Neural cell (in vitro differentiated cells): ENCODE measurements at regions not wholly inside any gene's neighbourhood (a gene's known extent, or its start where the extent isn't known, plus 50 kb on each side); places are given as distances from the start of the nearest gene placed in this dataset.

Experiments used
- H2AFZ ChIP-seq: fragments of 200-600, 300-800 bp; sonication (generic), shearing (Covaris generic); 2 replicates; pipeline ENCODE4 v1.6.0; 2014; ENCODE audit warnings: low read depth, mild to moderate bottlenecking, antibody characterized with exemption, low read length, moderate library complexity
- H3F3A ChIP-seq: fragments of 200-600 bp; shearing (Covaris generic); 2 replicates; pipeline ENCODE4 v1.6.1; 2016; ENCODE audit warnings: mild to moderate bottlenecking, moderate library complexity, mixed read lengths, antibody characterized with exemption, low read length; ENCODE audit not compliant: insufficient read depth, poor library complexity, severe bottlenecking
- H3K27ac ChIP-seq: fragments of 200-600, 300-800 bp; sonication (generic), shearing (Covaris generic); 2 replicates; pipeline ENCODE4 v1.5.1; 2014; ENCODE audit warnings: mild to moderate bottlenecking, low read length, moderate library complexity
- H3K27me3 ChIP-seq: fragments of 300-800, 200-600 bp; sonication (generic), shearing (Covaris generic); 2 replicates; pipeline ENCODE4 v1.6.0; 2014; ENCODE audit warnings: mild to moderate bottlenecking, low read depth, low read length, moderate library complexity; ENCODE audit not compliant: insufficient read depth
- H3K36me3 ChIP-seq: fragments of 300-800, 200-600 bp; sonication (generic), shearing (Covaris generic); 2 replicates; pipeline ENCODE4 v1.5.1; 2014; ENCODE audit warnings: mild to moderate bottlenecking, antibody characterized with exemption, low read length, moderate library complexity; ENCODE audit not compliant: insufficient read depth
- H3K4me2 ChIP-seq: fragments of 300-800, 200-600 bp; sonication (generic), shearing (Covaris generic); 2 replicates; pipeline ENCODE4 v1.6.0; 2014; ENCODE audit warnings: mild to moderate bottlenecking, low read length
- H3K4me3 ChIP-seq: fragments of 300-800, 200-600 bp; sonication (generic), shearing (Covaris generic); 2 replicates; pipeline ENCODE4 v1.5.1; 2014; ENCODE audit warnings: mild to moderate bottlenecking, low read length, moderate library complexity
- H3K79me2 ChIP-seq: fragments of 200-600 bp; shearing (Covaris generic); replicated peaks from 2 replicates; pipeline ENCODE4 v1.6.0; 2014; ENCODE audit warnings: mild to moderate bottlenecking, low read length, moderate library complexity; ENCODE audit not compliant: insufficient read depth
- H3K9ac ChIP-seq: fragments of 300-800, 200-600 bp; sonication (generic), shearing (Covaris generic); 2 replicates; pipeline ENCODE4 v1.6.1; 2016; ENCODE audit warnings: mild to moderate bottlenecking, low read length, mixed read lengths
- H3K9me2 ChIP-seq: fragments of 200-600 bp; shearing (Covaris generic); 2 replicates; pipeline ENCODE4 v1.6.1; 2016; ENCODE audit warnings: mild to moderate bottlenecking, low read length, mixed read lengths; ENCODE audit not compliant: insufficient read depth
- H3K9me3 ChIP-seq: fragments of 200-600, 300-800 bp; sonication (generic), shearing (Covaris generic); 2 replicates; pipeline ENCODE4 v1.6.1; 2016; ENCODE audit warnings: mild to moderate bottlenecking, mixed run types, low read length, moderate library complexity, mixed read lengths
- H4K20me1 ChIP-seq: fragments of 200-600 bp; shearing (Covaris generic); 2 replicates; pipeline ENCODE4 v1.6.1; 2016; ENCODE audit warnings: mild to moderate bottlenecking, mixed run types; ENCODE audit not compliant: insufficient read depth
- EP300 ChIP-seq: fragments of 450-650 bp; conservative IDR thresholded peaks from 2 replicates; pipeline ENCODE4 v1.6.1; 2014; ENCODE audit warnings: antibody characterized with exemption, mild to moderate bottlenecking, moderate library complexity; ENCODE audit not compliant: poor library complexity, severe bottlenecking
- EZH2 ChIP-seq: fragments of 200-600, 300-800 bp; shearing (Covaris generic), sonication (generic); IDR thresholded peaks from 2 replicates; pipeline ENCODE4 v1.6.1; 2014; ENCODE audit warnings: antibody characterized with exemption, low read length, borderline replicate concordance, mild to moderate bottlenecking; ENCODE audit not compliant: insufficient read depth, poor library complexity, severe bottlenecking
- MXI1 ChIP-seq: fragments of 450-650 bp; conservative IDR thresholded peaks from 2 replicates; pipeline ENCODE4 v1.6.1; 2014; ENCODE audit warnings: antibody characterized with exemption, mild to moderate bottlenecking; ENCODE audit not compliant: poor library complexity, severe bottlenecking
- POLR2AphosphoS5 ChIP-seq: IDR thresholded peaks from 2 replicates; pipeline ENCODE4 v1.6.1; 2012
- RAD21 ChIP-seq: fragments of 450-650 bp; conservative IDR thresholded peaks from 2 replicates; pipeline ENCODE4 v1.6.1; 2014; ENCODE audit warnings: antibody characterized with exemption, mild to moderate bottlenecking, moderate library complexity
- REST ChIP-seq: IDR thresholded peaks from 2 replicates; pipeline ENCODE4 v1.6.1; 2012; ENCODE audit warnings: borderline replicate concordance
- SMC3 ChIP-seq: fragments of 450-650 bp; conservative IDR thresholded peaks from 2 replicates; pipeline ENCODE4 v1.6.1; 2014; ENCODE audit warnings: antibody characterized with exemption, mild to moderate bottlenecking, moderate library complexity; ENCODE audit not compliant: poor library complexity
- TAF1 ChIP-seq: IDR thresholded peaks from 2 replicates; pipeline ENCODE4 v1.6.1; 2012; ENCODE audit warnings: low read depth
- TF ChIP-seq, protein P1 (sequence below): fragments of 450-650 bp; IDR thresholded peaks from 2 replicates; pipeline ENCODE4 v1.5.1; 2014; ENCODE audit warnings: antibody characterized with exemption, mild to moderate bottlenecking, moderate library complexity; ENCODE audit not compliant: poor library complexity, severe bottlenecking

DNA sequence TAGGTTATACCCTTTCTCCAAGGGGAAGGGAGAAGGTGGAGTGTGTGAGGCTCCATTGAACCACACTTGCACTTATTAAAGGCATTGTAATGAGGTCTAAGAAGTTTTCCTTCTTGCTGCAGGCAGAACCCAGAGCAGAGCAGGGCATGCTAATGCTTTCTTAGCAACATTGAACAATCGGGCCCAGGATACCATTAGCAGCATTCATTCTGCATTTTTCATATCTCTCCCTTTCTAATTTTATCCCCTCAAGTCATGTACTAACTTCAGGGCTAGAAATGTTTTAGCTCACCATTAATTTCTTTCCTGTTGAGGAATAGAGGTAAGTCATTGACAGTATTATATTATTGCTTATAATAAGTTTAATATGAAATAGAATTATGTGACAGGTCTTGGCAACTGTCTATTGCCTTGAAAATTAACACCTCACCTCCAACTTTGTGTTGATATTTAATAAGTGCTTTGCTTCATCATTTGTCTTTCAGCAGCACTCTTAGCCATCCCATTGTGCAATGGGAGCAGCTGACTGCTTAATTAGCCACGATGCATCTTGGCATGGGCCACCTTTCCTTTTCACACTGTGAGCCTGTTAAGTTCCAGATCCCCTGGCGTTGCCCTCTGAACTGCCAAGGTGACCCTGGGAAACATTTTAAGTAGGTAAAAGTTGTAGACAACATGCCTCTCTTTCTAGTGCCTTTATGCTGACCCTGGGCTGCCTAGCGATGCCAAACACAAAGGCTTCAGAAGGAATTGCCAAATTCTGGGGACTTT is 300.8 kb upstream of the MEX3C start:
- Histone ChIP-seq H3K9me3 (no peaks in the 10 kb centered on the region), H3K36me3 (no peaks in the 10 kb centered on the region), H3K4me2 (no peak overlapping the region), H3K79me2 (no peaks in the 10 kb centered on the region), H3K9me2 (no peaks in the 10 kb centered on the region), H3F3A (no peaks in the 10 kb centered on the region), H2AFZ (no peak overlapping the region), H3K4me3 (no peak overlapping the region), H3K9ac (no peak overlapping the region), H3K27me3 (no peaks in the 10 kb centered on the region), H4K20me1 (no peaks in the 10 kb centered on the region), H3K27ac (no peak overlapping the region)
- TF ChIP-seq EZH2, result no peak
- no peak for TF ChIP-seq TAF1
- no peak for TF ChIP-seq REST
- TF ChIP-seq SMC3, result no peak
- TF ChIP-seq RAD21, result no peak
- TF ChIP-seq, protein P1, sequence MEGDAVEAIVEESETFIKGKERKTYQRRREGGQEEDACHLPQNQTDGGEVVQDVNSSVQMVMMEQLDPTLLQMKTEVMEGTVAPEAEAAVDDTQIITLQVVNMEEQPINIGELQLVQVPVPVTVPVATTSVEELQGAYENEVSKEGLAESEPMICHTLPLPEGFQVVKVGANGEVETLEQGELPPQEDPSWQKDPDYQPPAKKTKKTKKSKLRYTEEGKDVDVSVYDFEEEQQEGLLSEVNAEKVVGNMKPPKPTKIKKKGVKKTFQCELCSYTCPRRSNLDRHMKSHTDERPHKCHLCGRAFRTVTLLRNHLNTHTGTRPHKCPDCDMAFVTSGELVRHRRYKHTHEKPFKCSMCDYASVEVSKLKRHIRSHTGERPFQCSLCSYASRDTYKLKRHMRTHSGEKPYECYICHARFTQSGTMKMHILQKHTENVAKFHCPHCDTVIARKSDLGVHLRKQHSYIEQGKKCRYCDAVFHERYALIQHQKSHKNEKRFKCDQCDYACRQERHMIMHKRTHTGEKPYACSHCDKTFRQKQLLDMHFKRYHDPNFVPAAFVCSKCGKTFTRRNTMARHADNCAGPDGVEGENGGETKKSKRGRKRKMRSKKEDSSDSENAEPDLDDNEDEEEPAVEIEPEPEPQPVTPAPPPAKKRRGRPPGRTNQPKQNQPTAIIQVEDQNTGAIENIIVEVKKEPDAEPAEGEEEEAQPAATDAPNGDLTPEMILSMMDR, result no peak
- no peak for TF ChIP-seq POLR2AphosphoS5
- TF ChIP-seq MXI1, result no peak
- TF ChIP-seq EP300, result no peak

GRCh38 chr18:51503351-51503750 is 305.9 kb upstream of the MEX3C start:
- Histone ChIP-seq H3K79me2 (no peaks in the 10 kb centered on the region), H3K9me3 (no peaks in the 10 kb centered on the region), H3K27ac (no peak overlapping the region), H3K9ac (no peak overlapping the region), H3K4me2 (no peak overlapping the region), H3K27me3 (no peaks in the 10 kb centered on the region), H3F3A (no peaks in the 10 kb centered on the region), H2AFZ (no peak overlapping the region), H3K9me2 (no peaks in the 10 kb centered on the region), H3K36me3 (no peaks in the 10 kb centered on the region), H4K20me1 (no peaks in the 10 kb centered on the region), H3K4me3 (no peak overlapping the region)
- TF ChIP-seq SMC3 (no peak), MXI1 (no peak), POLR2AphosphoS5 (no peak), REST (no peak), EZH2 (no peak), TAF1 (no peak), EP300 (no peak), RAD21 (no peak)
- TF ChIP-seq, protein P1, result no peak
